ENCODE measurements at regions not wholly inside any gene's neighbourhood (a gene's known extent, or its start where the extent isn't known, plus 50 kb on each side); places are given as distances from the start of the nearest gene placed in this dataset.

GRCh38 chr7:25901658-25902057 is 250.3 kb upstream of the NFE2L3 start:
- no peak for TF ChIP-seq POLR2AphosphoS5 (IDR thresholded peaks at IDR 0.05; ENCODE audit: borderline replicate concordance, low read depth, low read length)
- TF ChIP-seq EZH2 (IDR thresholded peaks at IDR 0.05): no peak

All from SK-N-MC (cell line).